ENCODE measurements at regions not wholly inside any gene's neighbourhood (a gene's known extent, or its start where the extent isn't known, plus 50 kb on each side); places are given as distances from the start of the nearest gene placed in this dataset.

DNA sequence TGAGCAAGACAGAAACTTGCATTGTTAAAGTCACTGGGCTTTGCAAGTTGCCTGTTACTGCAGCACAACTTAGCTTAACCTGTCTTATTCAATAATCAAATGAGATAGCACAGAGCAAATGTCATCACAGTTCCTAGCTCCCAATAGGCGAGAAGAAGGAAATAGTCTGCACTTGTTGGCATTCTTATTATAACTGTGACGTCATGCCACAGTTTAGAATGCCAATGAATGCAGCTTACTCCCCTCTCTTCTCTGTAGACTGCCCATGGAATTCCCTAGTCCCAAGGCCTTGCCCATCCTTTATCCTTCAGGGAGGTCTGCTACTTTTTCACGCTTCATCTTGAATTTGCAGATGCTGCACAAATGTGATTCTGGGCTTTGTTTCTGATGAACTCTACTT lies 1094.9 kb upstream of the AUTS2 start:
- intact Hi-C loops (cut with DNase I), result no loop called here
- Histone ChIP-seq H3K27ac (ENCODE audit: low read depth in 2 of 2, low read length in 2 of 2) (no peak overlapping the region), H3K4me1 (ENCODE audit: control insufficient read depth in 2 of 3, insufficient read depth in 2 of 3, low read depth in 1 of 3, low read length in 3 of 3) (no peaks in the 10 kb centered on the region), H3K4me3 (ENCODE audit: low read length in 3 of 3) (no peak overlapping the region), H3K9me3 (ENCODE audit: control insufficient read depth in 2 of 3, insufficient read depth in 1 of 3, low read length in 3 of 3) (peaks cover 0 to 2% (median 0%) of the 10 kb centered on the region in 3 donors), H3K27me3 (ENCODE audit: control insufficient read depth, insufficient read depth, low read length) (no peaks in the 10 kb centered on the region), H3K36me3 (ENCODE audit: control insufficient read depth in 2 of 3, insufficient read depth in 3 of 3, low read length in 3 of 3) (no peaks in the 10 kb centered on the region), H3K9ac (ENCODE audit: low read length in 3 of 3) (no peak overlapping the region)
- TF ChIP-seq, protein P1, sequence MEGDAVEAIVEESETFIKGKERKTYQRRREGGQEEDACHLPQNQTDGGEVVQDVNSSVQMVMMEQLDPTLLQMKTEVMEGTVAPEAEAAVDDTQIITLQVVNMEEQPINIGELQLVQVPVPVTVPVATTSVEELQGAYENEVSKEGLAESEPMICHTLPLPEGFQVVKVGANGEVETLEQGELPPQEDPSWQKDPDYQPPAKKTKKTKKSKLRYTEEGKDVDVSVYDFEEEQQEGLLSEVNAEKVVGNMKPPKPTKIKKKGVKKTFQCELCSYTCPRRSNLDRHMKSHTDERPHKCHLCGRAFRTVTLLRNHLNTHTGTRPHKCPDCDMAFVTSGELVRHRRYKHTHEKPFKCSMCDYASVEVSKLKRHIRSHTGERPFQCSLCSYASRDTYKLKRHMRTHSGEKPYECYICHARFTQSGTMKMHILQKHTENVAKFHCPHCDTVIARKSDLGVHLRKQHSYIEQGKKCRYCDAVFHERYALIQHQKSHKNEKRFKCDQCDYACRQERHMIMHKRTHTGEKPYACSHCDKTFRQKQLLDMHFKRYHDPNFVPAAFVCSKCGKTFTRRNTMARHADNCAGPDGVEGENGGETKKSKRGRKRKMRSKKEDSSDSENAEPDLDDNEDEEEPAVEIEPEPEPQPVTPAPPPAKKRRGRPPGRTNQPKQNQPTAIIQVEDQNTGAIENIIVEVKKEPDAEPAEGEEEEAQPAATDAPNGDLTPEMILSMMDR (IDR thresholded peaks at IDR 0.05; ENCODE audit: borderline replicate concordance, extremely low read depth, insufficient read depth), result no peak
- no peak for DNase-seq
- no peak for FAIRE-seq

DNA sequence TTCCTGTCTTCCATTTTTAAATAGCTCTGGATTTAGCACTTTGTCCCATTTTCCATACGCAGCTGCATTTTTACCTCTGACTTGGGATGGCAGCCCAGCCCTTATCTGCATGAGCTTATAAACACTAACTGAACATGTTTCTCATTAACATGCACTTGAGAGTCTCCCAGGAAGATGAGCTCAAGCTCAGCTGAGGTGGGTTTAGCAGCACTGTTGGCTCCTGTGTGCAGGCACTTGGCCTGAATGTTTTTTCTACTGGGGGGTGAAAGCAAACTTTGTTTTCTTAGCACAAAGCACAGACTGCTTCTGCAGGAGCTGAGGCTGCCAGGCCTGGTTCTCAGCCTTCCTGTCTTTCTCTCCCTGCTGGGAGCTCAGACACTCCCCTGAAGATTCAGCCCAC lies 1093.6 kb upstream of the AUTS2 start:
- Histone ChIP-seq H3K4me1 (ENCODE audit: control insufficient read depth in 2 of 3, insufficient read depth in 2 of 3, low read depth in 1 of 3, low read length in 3 of 3) (no peaks in the 10 kb centered on the region), H3K4me3 (ENCODE audit: low read length in 3 of 3) (no peak overlapping the region), H3K27me3 (ENCODE audit: control insufficient read depth, insufficient read depth, low read length) (no peaks in the 10 kb centered on the region), H3K27ac (ENCODE audit: low read depth in 2 of 2, low read length in 2 of 2) (no peak overlapping the region), H3K9me3 (ENCODE audit: control insufficient read depth in 2 of 3, insufficient read depth in 1 of 3, low read length in 3 of 3) (peaks cover 0 to 9% (median 0%) of the 10 kb centered on the region in 3 donors), H3K36me3 (ENCODE audit: control insufficient read depth in 2 of 3, insufficient read depth in 3 of 3, low read length in 3 of 3) (no peaks in the 10 kb centered on the region), H3K9ac (ENCODE audit: low read length in 3 of 3) (no peak overlapping the region)
- intact Hi-C loops (cut with DNase I), result no loop called here
- TF ChIP-seq, protein P1 (IDR thresholded peaks at IDR 0.05; ENCODE audit: borderline replicate concordance, extremely low read depth, insufficient read depth), result no peak
- DNase-seq (peak in 1 of 5 donors; percentile 10), FAIRE-seq (no peak)

DNA sequence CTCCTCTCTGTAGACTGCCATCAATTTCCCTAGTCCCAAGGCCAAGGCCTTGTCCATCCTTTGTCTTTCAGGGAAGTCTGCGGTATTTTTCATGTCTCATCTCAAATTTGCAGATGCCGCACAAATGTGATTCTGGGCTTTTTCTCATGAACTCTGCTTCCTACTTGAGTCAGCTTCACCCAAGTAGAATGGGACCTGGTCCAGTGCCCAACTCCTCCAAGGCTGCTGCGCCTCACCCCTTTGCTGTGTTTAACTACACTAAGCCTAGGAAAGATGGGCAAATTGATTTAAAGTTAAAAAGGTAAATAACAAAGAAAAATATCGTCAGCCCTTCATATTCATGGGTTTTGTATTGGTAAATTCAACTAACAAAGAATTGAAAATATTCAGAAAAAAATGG lies 1092.6 kb upstream of the AUTS2 start:
- no peak for DNase-seq
- Histone ChIP-seq H3K4me3 (ENCODE audit: low read length in 3 of 3) (no peak overlapping the region), H3K4me1 (ENCODE audit: control insufficient read depth in 2 of 3, insufficient read depth in 2 of 3, low read depth in 1 of 3, low read length in 3 of 3) (no peaks in the 10 kb centered on the region), H3K9ac (ENCODE audit: low read length in 3 of 3) (no peak overlapping the region), H3K27ac (ENCODE audit: low read depth in 2 of 2, low read length in 2 of 2) (no peak overlapping the region), H3K27me3 (ENCODE audit: control insufficient read depth, insufficient read depth, low read length) (no peaks in the 10 kb centered on the region), H3K36me3 (ENCODE audit: control insufficient read depth in 2 of 3, insufficient read depth in 3 of 3, low read length in 3 of 3) (no peaks in the 10 kb centered on the region), H3K9me3 (ENCODE audit: control insufficient read depth in 2 of 3, insufficient read depth in 1 of 3, low read length in 3 of 3) (peaks cover 0 to 9% (median 0%) of the 10 kb centered on the region in 3 donors)
- intact Hi-C loops (cut with DNase I), result no loop called here
- FAIRE-seq, result no peak
- TF ChIP-seq, protein P1 (IDR thresholded peaks at IDR 0.05; ENCODE audit: borderline replicate concordance, extremely low read depth, insufficient read depth), result no peak

GRCh38 chr7:68507668-68508067 lies 1090.6 kb upstream of the AUTS2 start:
- no peak for FAIRE-seq
- H3K4me3 ChIP-seq (ENCODE audit: low read length in 3 of 3), result no peak overlapping the region
- intact Hi-C loops (cut with DNase I), result no loop called here

More at GRCh38 chr7:68507668-68508067, 1090.6 kb upstream of the AUTS2 start:
- Histone ChIP-seq H3K9ac (ENCODE audit: low read length in 3 of 3) (no peak overlapping the region), H3K4me1 (ENCODE audit: control insufficient read depth in 2 of 3, insufficient read depth in 2 of 3, low read depth in 1 of 3, low read length in 3 of 3) (no peaks in the 10 kb centered on the region), H3K27me3 (ENCODE audit: control insufficient read depth, insufficient read depth, low read length) (no peaks in the 10 kb centered on the region), H3K9me3 (ENCODE audit: control insufficient read depth in 2 of 3, insufficient read depth in 1 of 3, low read length in 3 of 3) (peaks cover 0 to 9% (median 0%) of the 10 kb centered on the region in 3 donors), H3K36me3 (ENCODE audit: control insufficient read depth in 2 of 3, insufficient read depth in 3 of 3, low read length in 3 of 3) (no peaks in the 10 kb centered on the region), H3K27ac (ENCODE audit: low read depth in 2 of 2, low read length in 2 of 2) (no peak overlapping the region)
- TF ChIP-seq, protein P1 (IDR thresholded peaks at IDR 0.05; ENCODE audit: borderline replicate concordance, extremely low read depth, insufficient read depth), result no peak
- DNase-seq, result no peak

Measured in kidney (tissue), 13 donors.